Ovary (tissue), 7 donors: ENCODE measurements at regions not wholly inside any gene's neighbourhood (a gene's known extent, or its start where the extent isn't known, plus 50 kb on each side); places are given as distances from the start of the nearest gene placed in this dataset.
"Not testable (repeated sequence)": the region's sequence is repeated elsewhere in the genome, so short reads cannot be mapped to it uniquely, and the experiment has no call there.

Experiments
- DNase-seq, 5 donors: peaks; one replicate each; pipeline ENCODE4 v3.0.0-alpha.2; 2019 to 2020
- H3K27ac ChIP-seq, 2 donors: fragments of 200-600 bp; one replicate each; pipeline versions ENCODE4 v1.5.1 to v1.8.0; 2019 to 2022
- H3K27me3 ChIP-seq: fragments of 200-600 bp; one replicate; pipeline ENCODE4 v1.8.0; 2022
- H3K36me3 ChIP-seq: fragments of 200-600 bp; sonication (generic); one replicate; pipeline ENCODE4 v1.5.1; 2019
- H3K4me1 ChIP-seq: one replicate; pipeline ENCODE4 v1.8.1; 2013; ENCODE audit warnings: mild to moderate bottlenecking, moderate library complexity; ENCODE audit not compliant: insufficient read depth
- H3K4me3 ChIP-seq: fragments of 200-600 bp; sonication (generic); one replicate; pipeline ENCODE4 v1.5.1; 2017
- H3K9me3 ChIP-seq, 2 donors: fragments of 200-600 bp in 1 of 2; sonication (generic) in 1 of 2; one replicate each; pipeline versions ENCODE4 v1.5.1 to v1.8.1; 2013 to 2019; ENCODE audit warnings: mild to moderate bottlenecking in 1 of 2, moderate library complexity in 1 of 2
- EP300 ChIP-seq: sonication (generic); formaldehyde crosslinking; IDR thresholded peaks from one replicate; pipeline ENCODE4 v1.6.1; 2017; ENCODE audit warnings: antibody characterized with exemption
- POLR2A ChIP-seq: fragments of 450-650 bp; IDR thresholded peaks from one replicate; pipeline ENCODE4 v1.6.1; 2017; ENCODE audit warnings: antibody characterized with exemption, mild to moderate bottlenecking, moderate library complexity
- WGBS, 3 donors: extraction: QIAGEN DNeasy Blood & Tissue Kit in 1 of 3; methylation state at CpG; one replicate each; pipeline versions ENCODE4 v1.1.5 to v1.1.7; 2013 to 2017; 5-methylcytosine and 5-hydroxymethylcytosine counted together
- intact Hi-C, 4 donors: fragments of 100-400 bp; cut with DNase I; formaldehyde crosslinking; loops; one replicate each; pipeline versions ENCODE4 v1.11.0 to v1.15.1; 2022 to 2023
- TF ChIP-seq, protein P1 (sequence below), 3 donors: fragments of 450-650 bp in 2 of 3; fragments of 200-600 bp in 1 of 3; IDR thresholded peaks; one replicate each; pipeline versions ENCODE4 v1.5.1 to v1.8.0; 2016 to 2022; ENCODE audit warnings: antibody characterized with exemption in 3 of 3, mild to moderate bottlenecking in 1 of 3
- donor health status: DM: no; HTN: no; CAD: no; lungs with moderate emphysema.
- donor health status: DM: no; HTN: no; CAD: no.
- donor health status: Bipolar disorder and iron deficiency.
- donor health status: DM: no; HTN: no; CAD: no.
- donor health status: DM: yes; HTN: yes; CAD: no.

DNA sequence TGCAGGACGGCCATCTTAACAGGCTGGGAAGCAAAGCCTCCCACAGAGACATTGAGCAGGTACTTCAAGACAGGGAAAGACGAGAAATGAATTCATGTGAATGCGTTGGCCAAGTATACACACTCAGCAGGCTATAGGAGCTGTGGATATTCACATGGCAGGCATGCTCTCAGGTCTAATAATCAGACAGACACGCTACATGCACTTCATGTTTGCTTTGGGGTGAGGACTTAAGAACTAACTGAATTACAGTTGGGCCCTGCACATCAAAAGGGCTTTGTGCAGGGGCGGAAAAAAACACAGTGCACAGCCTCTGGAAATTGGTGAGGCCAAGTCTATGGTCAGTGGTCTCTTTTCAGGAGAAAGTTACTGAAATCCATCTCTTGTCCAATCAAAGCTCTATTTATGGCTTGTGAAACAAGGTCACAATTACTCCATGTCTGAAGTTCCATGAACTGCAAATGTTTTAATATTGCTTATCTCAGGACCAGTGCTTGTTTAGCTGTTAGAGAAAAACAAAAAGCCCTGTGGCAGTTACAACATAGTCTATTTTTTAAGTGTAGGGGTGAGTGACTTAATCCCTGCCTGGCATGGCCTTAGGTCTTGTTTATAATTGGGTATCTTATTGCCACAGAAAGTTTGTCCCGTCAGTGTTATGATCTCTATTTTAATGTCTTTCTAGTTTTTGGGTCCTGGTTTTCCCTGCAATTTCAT is 100.6 kb upstream of the GOLGA6L6 start:
- intact Hi-C loops: no loop called here
- 49 to 53% (median 52%) methylated on average over 6 of the region's 6 CpGs for WGBS, 3 donors
- no peak for TF ChIP-seq EP300
- TF ChIP-seq, protein P1, sequence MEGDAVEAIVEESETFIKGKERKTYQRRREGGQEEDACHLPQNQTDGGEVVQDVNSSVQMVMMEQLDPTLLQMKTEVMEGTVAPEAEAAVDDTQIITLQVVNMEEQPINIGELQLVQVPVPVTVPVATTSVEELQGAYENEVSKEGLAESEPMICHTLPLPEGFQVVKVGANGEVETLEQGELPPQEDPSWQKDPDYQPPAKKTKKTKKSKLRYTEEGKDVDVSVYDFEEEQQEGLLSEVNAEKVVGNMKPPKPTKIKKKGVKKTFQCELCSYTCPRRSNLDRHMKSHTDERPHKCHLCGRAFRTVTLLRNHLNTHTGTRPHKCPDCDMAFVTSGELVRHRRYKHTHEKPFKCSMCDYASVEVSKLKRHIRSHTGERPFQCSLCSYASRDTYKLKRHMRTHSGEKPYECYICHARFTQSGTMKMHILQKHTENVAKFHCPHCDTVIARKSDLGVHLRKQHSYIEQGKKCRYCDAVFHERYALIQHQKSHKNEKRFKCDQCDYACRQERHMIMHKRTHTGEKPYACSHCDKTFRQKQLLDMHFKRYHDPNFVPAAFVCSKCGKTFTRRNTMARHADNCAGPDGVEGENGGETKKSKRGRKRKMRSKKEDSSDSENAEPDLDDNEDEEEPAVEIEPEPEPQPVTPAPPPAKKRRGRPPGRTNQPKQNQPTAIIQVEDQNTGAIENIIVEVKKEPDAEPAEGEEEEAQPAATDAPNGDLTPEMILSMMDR (IDR thresholded peaks at IDR 0.05): no peak
- no peak for TF ChIP-seq POLR2A
- no peaks in the 10 kb centered on the region for H3K9me3 ChIP-seq
- no peaks in the 10 kb centered on the region for H3K27me3 ChIP-seq
- H3K4me3 ChIP-seq: no peak overlapping the region
- no peak for DNase-seq
- no peaks in the 10 kb centered on the region for H3K4me1 ChIP-seq
- H3K27ac ChIP-seq: no peak overlapping the region
- no peaks in the 10 kb centered on the region for H3K36me3 ChIP-seq

DNA sequence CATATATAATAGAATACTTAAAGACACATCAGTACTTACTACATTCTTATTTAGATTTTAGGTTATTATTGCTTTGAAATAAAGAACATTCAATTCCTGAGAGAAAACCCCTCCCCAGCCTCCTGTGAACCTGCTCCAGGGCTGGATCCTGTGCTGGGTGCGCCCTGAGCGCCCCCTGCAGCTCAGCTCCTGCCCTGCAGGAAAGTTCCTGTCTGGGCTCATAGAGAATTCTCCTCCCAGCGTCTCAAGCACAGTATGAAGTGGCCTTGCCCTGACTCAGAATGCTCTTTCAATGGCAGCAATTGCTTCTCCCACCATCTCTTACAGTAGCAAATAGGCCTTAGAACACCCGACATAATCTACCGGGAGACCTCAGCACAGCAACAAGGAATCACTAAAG is 98.8 kb upstream of the GOLGA6L6 start:
- H3K36me3 ChIP-seq, H3K4me3 ChIP-seq, intact Hi-C loops, H3K27ac ChIP-seq, DNase-seq, H3K4me1 ChIP-seq, H3K27me3 ChIP-seq, H3K9me3 ChIP-seq: not testable (repeated sequence)
- WGBS, 3 donors: 0 to 13% (median 7%) methylated on average over 2 to 3 of the region's 5 CpGs

DNA sequence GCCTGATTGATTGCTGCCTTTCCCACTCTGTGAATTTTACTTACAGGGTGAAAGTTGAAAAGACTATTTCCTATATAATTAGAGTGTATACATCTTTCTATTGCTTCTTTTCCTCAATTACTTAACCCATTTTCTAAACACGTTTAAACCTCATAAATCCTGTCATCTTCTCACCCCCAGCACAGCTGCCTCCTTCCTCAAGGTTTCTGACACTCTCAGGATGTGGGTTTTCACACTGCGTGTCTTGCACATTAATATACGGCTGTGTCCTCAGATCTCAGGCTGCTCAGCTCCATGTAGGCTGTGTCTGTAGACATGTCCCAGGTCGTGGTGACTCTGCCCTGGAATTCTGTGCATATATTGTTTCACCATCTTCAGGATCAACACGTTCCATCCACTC is 97.6 kb upstream of the GOLGA6L6 start:
- DNase-seq, H3K9me3 ChIP-seq, H3K36me3 ChIP-seq, H3K4me3 ChIP-seq, intact Hi-C loops, H3K27ac ChIP-seq, H3K4me1 ChIP-seq, H3K27me3 ChIP-seq: not testable (repeated sequence)
- WGBS, 3 donors: 46% methylated on average over 2 of the region's 5 CpGs; no CpG with 5 or more reads in 2 of the 3 donors

DNA sequence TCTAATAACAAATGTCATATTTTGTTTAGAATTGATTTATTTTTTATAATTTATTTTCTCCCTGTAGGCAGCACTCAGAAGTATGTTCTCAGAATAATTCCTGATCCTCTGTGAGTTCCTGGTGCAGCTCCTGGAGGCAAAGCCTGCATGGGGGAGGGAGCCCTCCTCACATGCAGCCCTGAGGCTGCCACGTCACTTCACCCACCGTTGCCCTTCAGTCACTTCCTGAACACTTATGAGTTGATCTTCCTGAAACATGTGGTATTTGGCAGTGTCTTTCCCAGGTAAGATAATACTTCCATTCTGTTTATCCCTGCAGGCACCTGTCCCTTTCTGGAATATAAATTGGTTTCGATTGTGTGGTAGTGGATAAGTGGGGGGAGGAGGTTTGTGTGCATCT is 95.9 kb upstream of the GOLGA6L6 start:
- 46 to 74% methylated on average over 2 of the region's 3 CpGs; no CpG with 5 or more reads in 1 of the 3 donors for WGBS, 3 donors
- H3K4me3 ChIP-seq, H3K9me3 ChIP-seq, H3K36me3 ChIP-seq, DNase-seq, H3K27me3 ChIP-seq, H3K27ac ChIP-seq, H3K4me1 ChIP-seq, intact Hi-C loops: not testable (repeated sequence)

DNA sequence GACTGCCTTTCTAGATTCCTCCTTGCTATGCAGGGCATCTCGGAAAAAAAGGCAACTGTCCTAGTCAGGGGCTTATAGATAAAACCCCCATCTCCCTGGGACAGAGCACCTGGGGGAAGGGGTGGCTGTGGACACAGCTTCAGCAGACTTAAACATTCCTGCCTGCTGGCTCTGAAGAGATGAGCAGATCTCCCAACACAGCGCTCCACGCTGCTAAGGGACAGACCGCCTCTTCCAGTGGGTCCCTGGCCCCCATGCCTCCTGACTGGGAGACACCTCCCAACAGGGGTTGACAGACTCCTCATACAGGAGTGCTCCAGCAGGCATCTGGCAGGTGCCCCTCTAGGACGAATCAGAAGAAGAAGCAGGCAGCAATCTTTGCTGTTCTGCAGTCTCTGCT is 87.9 kb upstream of the GOLGA6L6 start:
- intact Hi-C loops, H3K36me3 ChIP-seq, H3K9me3 ChIP-seq, H3K27ac ChIP-seq, DNase-seq, H3K4me3 ChIP-seq, H3K4me1 ChIP-seq, H3K27me3 ChIP-seq: not testable (repeated sequence)
- 63 to 89% (median 85%) methylated on average over 4 of the region's 5 CpGs for WGBS, 3 donors

DNA sequence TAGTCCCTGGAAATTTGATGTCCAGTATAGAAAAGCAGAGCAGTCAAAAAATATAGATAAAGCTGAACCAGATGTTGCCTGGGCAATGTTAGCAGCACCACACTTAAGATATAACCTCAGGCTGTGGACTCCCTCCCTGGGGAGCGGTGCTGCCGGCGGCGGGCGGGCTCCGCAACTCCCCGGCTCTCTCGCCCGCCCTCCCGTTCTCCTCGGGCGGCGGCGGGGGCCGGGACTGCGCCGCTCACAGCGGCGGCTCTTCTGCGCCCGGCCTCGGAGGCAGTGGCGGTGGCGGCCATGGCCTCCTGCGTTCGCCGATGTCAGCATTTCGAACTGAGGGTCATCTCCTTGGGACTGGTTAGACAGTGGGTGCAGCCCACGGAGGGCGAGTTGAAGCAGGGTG is 86.9 kb upstream of the GOLGA6L6 start:
- DNase-seq, intact Hi-C loops, H3K27me3 ChIP-seq, H3K4me1 ChIP-seq, H3K4me3 ChIP-seq, H3K36me3 ChIP-seq, H3K9me3 ChIP-seq, H3K27ac ChIP-seq: not testable (repeated sequence)
- WGBS, 3 donors: no CpG with 5 or more reads among the region's 30 CpGs

DNA sequence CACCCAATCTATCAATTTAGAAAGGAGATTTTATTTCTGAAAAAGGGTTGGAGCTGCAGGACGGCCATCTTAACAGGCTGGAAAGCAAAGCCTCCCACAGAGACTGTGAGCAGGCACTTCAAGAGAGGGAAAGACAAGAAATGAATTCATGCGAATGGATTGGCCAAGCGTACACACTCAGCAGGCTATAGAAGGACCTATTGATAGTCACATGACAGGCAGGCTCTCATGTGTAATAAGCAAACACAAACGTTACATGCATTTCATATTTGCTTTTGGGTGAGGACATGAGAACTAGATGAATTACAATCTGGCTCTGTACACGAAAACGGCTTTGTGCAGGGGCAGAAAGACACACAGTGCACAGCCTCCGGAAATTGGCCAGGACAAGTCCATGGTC is 83.9 kb upstream of the GOLGA6L6 start:
- intact Hi-C loops, H3K27ac ChIP-seq, H3K27me3 ChIP-seq, H3K36me3 ChIP-seq, H3K4me1 ChIP-seq, DNase-seq, H3K4me3 ChIP-seq, H3K9me3 ChIP-seq: not testable (repeated sequence)
- 69 to 94% (median 90%) methylated on average over 2 to 4 of the region's 7 CpGs for WGBS, 3 donors

DNA sequence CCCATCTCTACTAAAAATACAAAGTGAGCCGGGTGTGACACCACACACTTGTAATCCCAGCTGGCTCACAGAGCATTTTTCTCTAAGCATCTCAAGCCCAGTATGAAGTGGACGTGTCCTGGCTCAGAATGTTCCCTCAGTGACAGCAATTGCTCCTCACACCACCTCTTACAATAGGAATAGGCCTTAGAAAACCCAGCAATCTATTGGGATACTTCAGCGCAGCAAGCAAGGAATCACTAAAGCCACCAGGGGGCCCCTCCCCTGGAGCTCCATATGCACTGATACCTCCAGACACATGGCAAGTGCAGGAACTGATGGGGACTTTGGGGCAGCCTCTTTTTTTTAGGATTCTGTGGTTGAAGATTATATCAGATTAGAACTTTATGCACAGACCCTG is 82.5 kb upstream of the GOLGA6L6 start:
- H3K9me3 ChIP-seq, H3K27ac ChIP-seq, H3K36me3 ChIP-seq, DNase-seq, H3K27me3 ChIP-seq, H3K4me1 ChIP-seq, H3K4me3 ChIP-seq, intact Hi-C loops: not testable (repeated sequence)
- WGBS, 3 donors: 50 to 60% (median 51%) methylated on average over 1 to 3 of the region's 3 CpGs

DNA sequence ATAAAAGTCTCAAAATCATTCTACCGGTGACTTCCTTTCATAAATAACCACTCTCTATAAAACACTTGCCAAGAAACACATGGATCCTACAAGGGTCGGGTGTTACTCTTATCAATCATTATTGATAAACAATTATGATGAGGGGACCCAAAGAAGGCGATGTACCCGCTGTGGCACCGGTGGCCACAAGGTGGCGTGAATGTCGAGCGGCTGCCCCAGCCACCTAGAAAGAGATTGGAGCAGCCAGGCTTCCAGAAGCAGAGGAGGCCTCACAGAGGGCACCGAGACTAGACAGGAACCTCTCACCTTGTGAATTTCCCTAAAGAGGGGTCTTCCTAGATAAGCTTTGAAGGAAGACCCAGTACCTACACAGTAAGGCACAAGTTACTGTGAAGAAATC is 80.5 kb upstream of the GOLGA6L6 start:
- H3K9me3 ChIP-seq, H3K27ac ChIP-seq, H3K27me3 ChIP-seq, H3K36me3 ChIP-seq, H3K4me1 ChIP-seq, intact Hi-C loops, H3K4me3 ChIP-seq, DNase-seq: not testable (repeated sequence)
- no CpG with 5 or more reads among the region's 9 CpGs for whole genome bisulfite sequencing, 3 donors

DNA sequence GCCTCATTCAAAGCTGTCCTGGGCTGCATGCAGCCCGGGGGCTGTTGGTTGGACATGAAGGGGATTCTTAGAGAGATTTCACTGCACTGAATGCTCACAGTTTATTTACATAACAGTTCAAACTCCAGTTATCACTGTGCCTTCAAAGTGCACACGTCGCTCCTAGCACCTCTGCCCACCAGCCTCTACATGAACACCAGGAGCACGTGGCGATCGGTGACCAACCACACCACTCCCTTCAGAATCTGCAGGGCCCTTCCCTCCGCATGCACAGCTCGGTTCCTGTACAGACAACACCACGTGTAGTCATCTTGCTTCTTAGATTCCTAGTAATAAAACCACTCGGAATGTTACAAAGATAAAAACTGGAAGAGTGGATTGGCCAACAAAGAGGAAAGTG is 72.9 kb upstream of the GOLGA6L6 start:
- WGBS, 3 donors: 58 to 72% (median 67%) methylated on average over 8 to 9 of the region's 10 CpGs
- H3K4me1 ChIP-seq, H3K9me3 ChIP-seq, H3K27me3 ChIP-seq, intact Hi-C loops, DNase-seq, H3K27ac ChIP-seq, H3K36me3 ChIP-seq, H3K4me3 ChIP-seq: not testable (repeated sequence)

DNA sequence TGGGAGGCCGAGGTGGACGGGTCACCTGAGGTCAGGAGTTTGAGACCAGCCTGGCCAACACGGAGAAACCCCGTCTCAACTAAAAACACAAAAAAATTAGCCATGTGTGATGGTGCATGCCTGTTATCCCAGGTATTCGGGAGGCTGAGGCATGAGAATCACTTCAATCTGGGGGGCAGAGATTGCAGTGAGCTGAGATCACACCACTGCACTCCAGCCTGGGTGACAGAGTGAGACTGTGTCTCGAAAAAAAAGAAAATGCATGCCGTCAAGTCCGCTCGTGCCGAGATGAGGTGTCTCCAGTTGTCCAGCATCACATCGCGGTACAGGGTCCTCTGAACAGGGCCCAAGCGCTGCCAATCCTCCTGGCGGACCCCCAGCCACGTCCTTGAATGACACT is 71.2 kb upstream of the GOLGA6L6 start:
- H3K4me3 ChIP-seq, H3K27ac ChIP-seq, H3K27me3 ChIP-seq, H3K4me1 ChIP-seq, H3K36me3 ChIP-seq, intact Hi-C loops, H3K9me3 ChIP-seq: not testable (repeated sequence)
- 77 to 86% (median 78%) methylated on average over 12 to 14 of the region's 15 CpGs for WGBS, 3 donors
- DNase-seq: peak in 1 of 5 donors; percentile 19
